ENCODE measurements at regions not wholly inside any gene's neighbourhood (a gene's known extent, or its start where the extent isn't known, plus 50 kb on each side); places are given as distances from the start of the nearest gene placed in this dataset.

- POLR2A ChIA-PET = no interaction called here
- Mint-ChIP-seq H3K27ac (no peak overlapping the region), H3K36me3 (no peaks in the 10 kb centered on the region), H3K4me1 (no peaks in the 10 kb centered on the region), H3K9me3 (no peaks in the 10 kb centered on the region), H3K4me3 (no peak overlapping the region), H3K27me3 (peaks cover 8 to 46% (median 28%) of the 10 kb centered on the region in 5 donors)
- ATAC-seq (no peak), DNase-seq (no peak)
Observed at GRCh38 chr5:72040513-72040912, 66.8 kb upstream of the MAP1B start.

- Mint-ChIP-seq H3K36me3 (no peaks in the 10 kb centered on the region), H3K27ac (no peak overlapping the region), H3K4me3 (no peak overlapping the region), H3K9me3 (peaks cover 0 to 2% (median 0%) of the 10 kb centered on the region in 9 donors), H3K4me1 (no peaks in the 10 kb centered on the region), H3K27me3 (peaks cover 8 to 35% (median 28%) of the 10 kb centered on the region in 5 donors)
- no peak for ATAC-seq
- POLR2A ChIA-PET = no interaction called here
- DNase-seq = no peak
Observed at GRCh38 chr5:72041654-72042053, 65.6 kb upstream of the MAP1B start.

- POLR2A ChIA-PET = no interaction called here
- Mint-ChIP-seq H3K4me1 (no peaks in the 10 kb centered on the region), H3K9me3 (peaks cover 0 to 3% (median 0%) of the 10 kb centered on the region in 9 donors), H3K27ac (no peak overlapping the region), H3K27me3 (peaks cover 8 to 32% (median 24%) of the 10 kb centered on the region in 5 donors), H3K4me3 (no peak overlapping the region), H3K36me3 (peaks cover 0 to under 1% (median 0%) of the 10 kb centered on the region in 3 donors)
- ATAC-seq (no peak), DNase-seq (no peak)
Observed at GRCh38 chr5:72042097-72042496, 65.2 kb upstream of the MAP1B start.

- Mint-ChIP-seq H3K4me3 (no peak overlapping the region), H3K27me3 (peaks cover 7 to 20% (median 12%) of the 10 kb centered on the region in 5 donors), H3K9me3 (peaks cover 0 to 15% (median 7%) of the 10 kb centered on the region in 9 donors), H3K27ac (no peak overlapping the region), H3K36me3 (peaks cover 0 to 11% (median 0%) of the 10 kb centered on the region in 3 donors), H3K4me1 (no peaks in the 10 kb centered on the region)
- POLR2A ChIA-PET = no interaction called here
- no peak for ATAC-seq
- no peak for DNase-seq
Observed at GRCh38 chr5:72045692-72046091, 61.6 kb upstream of the MAP1B start.

- no peak for DNase-seq
- Mint-ChIP-seq H3K27ac (no peak overlapping the region), H3K36me3 (peaks cover 0 to 11% (median 0%) of the 10 kb centered on the region in 3 donors), H3K4me1 (no peaks in the 10 kb centered on the region), H3K4me3 (no peak overlapping the region), H3K9me3 (peaks cover 0 to 18% (median 7%) of the 10 kb centered on the region in 9 donors), H3K27me3 (peaks cover 7 to 20% (median 16%) of the 10 kb centered on the region in 5 donors)
- no peak for ATAC-seq
- POLR2A ChIA-PET = no interaction called here
Observed at GRCh38 chr5:72046106-72046505, 61.2 kb upstream of the MAP1B start.

GRCh38 chr5:72055636-72056035 lies 51.6 kb upstream of the MAP1B start:
- Mint-ChIP-seq H3K4me3 (no peak overlapping the region), H3K27ac (no peak overlapping the region), H3K9me3 (peaks cover 0 to 11% (median 3%) of the 10 kb centered on the region in 9 donors), H3K36me3 (no peaks in the 10 kb centered on the region), H3K4me1 (no peaks in the 10 kb centered on the region), H3K27me3 (peaks cover 4 to 41% (median 5%) of the 10 kb centered on the region in 5 donors)
- POLR2A ChIA-PET = no interaction called here
- ATAC-seq (no peak), DNase-seq (no peak)

Measured in naive thymus-derived CD8-positive, alpha-beta T cell (primary cell).